ENCODE measurements at regions not wholly inside any gene's neighbourhood (a gene's known extent, or its start where the extent isn't known, plus 50 kb on each side); places are given as distances from the start of the nearest gene placed in this dataset.
"Not testable (repeated sequence)": the region's sequence is repeated elsewhere in the genome, so short reads cannot be mapped to it uniquely, and the experiment has no call there.

GRCh38 chrX:140132937-140133336 lies 167.6 kb upstream of the CXorf66 start:
- Mint-ChIP-seq H3K27ac (peak overlapping the region; percentile 52), H3K9me3 (peaks cover 17% of the 10 kb centered on the region), H3K4me3 (no peak overlapping the region), H3K4me1 (no peaks in the 10 kb centered on the region), H3K27me3 (ENCODE audit: insufficient read depth) (no peaks in the 10 kb centered on the region), H3K36me3 (ENCODE audit: low read depth) (no peaks in the 10 kb centered on the region)
- H3K36me3 ChIP-seq (ENCODE audit: control insufficient read depth, insufficient read depth, low read length) = no peaks in the 10 kb centered on the region
- no peak overlapping the region for H3K27ac ChIP-seq (ENCODE audit: low read depth, low read length)
- H3K27me3 ChIP-seq (ENCODE audit: control insufficient read depth, insufficient read depth, low read length, poor library complexity, severe bottlenecking) = no peaks in the 10 kb centered on the region
- H3K9me3 ChIP-seq (ENCODE audit: control insufficient read depth, low read length) = peaks cover 15% of the 10 kb centered on the region
- no peak overlapping the region for H3K4me3 ChIP-seq (ENCODE audit: low read length)
- TF ChIP-seq CTCF (conservative IDR thresholded peaks at IDR 0.05) = no peak
- H3K4me1 ChIP-seq (ENCODE audit: control insufficient read depth, insufficient read depth, low read length) = no peaks in the 10 kb centered on the region
- 86% methylated on average over 2 of the region's 2 CpGs; no CpG with 5 or more reads in 1 of the 2 experiments for WGBS, 2 experiments (ENCODE audit: insufficient coverage in 1 of 2, insufficient read length in 1 of 2)
- no peak overlapping the region for H3K9ac ChIP-seq (ENCODE audit: extremely low read depth, low read length, poor library complexity, severe bottlenecking)
- DNase-seq = no peak

GRCh38 chrX:140123446-140123845 lies 158.1 kb upstream of the CXorf66 start:
- H3K4me1 Mint-ChIP-seq = peaks cover 3% of the 10 kb centered on the region
- Histone ChIP-seq H3K4me3 (ENCODE audit: low read length) (no peak overlapping the region), H3K9ac (ENCODE audit: extremely low read depth, low read length, poor library complexity, severe bottlenecking) (no peak overlapping the region), H3K36me3 (ENCODE audit: control insufficient read depth, insufficient read depth, low read length) (no peaks in the 10 kb centered on the region), H3K27me3 (ENCODE audit: control insufficient read depth, insufficient read depth, low read length, poor library complexity, severe bottlenecking) (no peaks in the 10 kb centered on the region), H3K27ac (ENCODE audit: low read depth, low read length) (no peak overlapping the region), H3K4me1 (ENCODE audit: control insufficient read depth, insufficient read depth, low read length) (no peaks in the 10 kb centered on the region), H3K9me3 (ENCODE audit: control insufficient read depth, low read length) (no peaks in the 10 kb centered on the region)
- peaks cover 9% of the 10 kb centered on the region for H3K27me3 Mint-ChIP-seq (ENCODE audit: insufficient read depth)
- no peak overlapping the region for H3K27ac Mint-ChIP-seq
- DNase-seq = peak; percentile 78
- 29% methylated on average over 3 of the region's 3 CpGs; no CpG with 5 or more reads in 1 of the 2 experiments for WGBS, 2 experiments (ENCODE audit: insufficient coverage in 1 of 2, insufficient read length in 1 of 2)
- H3K9me3 Mint-ChIP-seq = peaks cover 5% of the 10 kb centered on the region
- no peak overlapping the region for H3K4me3 Mint-ChIP-seq
- no peaks in the 10 kb centered on the region for H3K36me3 Mint-ChIP-seq (ENCODE audit: low read depth)
- peak; percentile 85 for TF ChIP-seq CTCF (conservative IDR thresholded peaks at IDR 0.05)

- H3K9ac ChIP-seq (ENCODE audit: extremely low read depth, low read length, poor library complexity, severe bottlenecking); H3K27ac ChIP-seq (ENCODE audit: low read depth, low read length); H3K36me3 ChIP-seq (ENCODE audit: control insufficient read depth, insufficient read depth, low read length); H3K4me3 ChIP-seq (ENCODE audit: low read length); H3K9me3 ChIP-seq (ENCODE audit: control insufficient read depth, low read length); H3K9me3 Mint-ChIP-seq; H3K36me3 Mint-ChIP-seq (ENCODE audit: low read depth); H3K27me3 ChIP-seq (ENCODE audit: control insufficient read depth, insufficient read depth, low read length, poor library complexity, severe bottlenecking); DNase-seq; H3K4me1 Mint-ChIP-seq; H3K4me1 ChIP-seq (ENCODE audit: control insufficient read depth, insufficient read depth, low read length); H3K27ac Mint-ChIP-seq; H3K27me3 Mint-ChIP-seq (ENCODE audit: insufficient read depth); H3K4me3 Mint-ChIP-seq: not testable (repeated sequence)
- no CpG with 5 or more reads among the region's 1 CpG for WGBS, 2 experiments (ENCODE audit: insufficient coverage in 1 of 2, insufficient read length in 1 of 2)
Observed at GRCh38 chrX:140114059-140114458, 148.7 kb upstream of the CXorf66 start.

GRCh38 chrX:140110081-140110650 lies 144.8 kb upstream of the CXorf66 start:
- H3K4me1 ChIP-seq (ENCODE audit: control insufficient read depth, insufficient read depth, low read length) = no peaks in the 10 kb centered on the region
- WGBS, 2 experiments (ENCODE audit: insufficient coverage in 1 of 2, insufficient read length in 1 of 2) = 50% methylated on average over 1 of the region's 1 CpG; no CpG with 5 or more reads in 1 of the 2 experiments
- no peaks in the 10 kb centered on the region for H3K27me3 ChIP-seq (ENCODE audit: control insufficient read depth, insufficient read depth, low read length, poor library complexity, severe bottlenecking)

More at GRCh38 chrX:140110081-140110650, 144.8 kb upstream of the CXorf66 start:
- no peaks in the 10 kb centered on the region for H3K27me3 Mint-ChIP-seq (ENCODE audit: insufficient read depth)
- TF ChIP-seq CTCF (conservative IDR thresholded peaks at IDR 0.05) = no peak
- Histone ChIP-seq H3K36me3 (ENCODE audit: control insufficient read depth, insufficient read depth, low read length) (no peaks in the 10 kb centered on the region), H3K9ac (ENCODE audit: extremely low read depth, low read length, poor library complexity, severe bottlenecking) (no peak overlapping the region), H3K9me3 (ENCODE audit: control insufficient read depth, low read length) (no peaks in the 10 kb centered on the region), H3K4me3 (ENCODE audit: low read length) (no peak overlapping the region), H3K27ac (ENCODE audit: low read depth, low read length) (no peak overlapping the region)
- H3K9me3 Mint-ChIP-seq = peaks cover 7% of the 10 kb centered on the region
- H3K4me3 Mint-ChIP-seq = no peak overlapping the region
- no peak for DNase-seq
- H3K27ac Mint-ChIP-seq = no peak overlapping the region
- H3K4me1 Mint-ChIP-seq = peaks cover 3% of the 10 kb centered on the region
- no peaks in the 10 kb centered on the region for H3K36me3 Mint-ChIP-seq (ENCODE audit: low read depth)

Data from endodermal cell (in vitro differentiated cells).